Neutrophil (primary cell): ENCODE measurements at regions not wholly inside any gene's neighbourhood (a gene's known extent, or its start where the extent isn't known, plus 50 kb on each side); places are given as distances from the start of the nearest gene placed in this dataset.

Experiments
- H3K27ac ChIP-seq: fragments of 200-600 bp; sonication (generic); 2 replicates; pipeline ENCODE4 v1.5.1; 2016; ENCODE audit warnings: mild to moderate bottlenecking, moderate library complexity
- H3K27me3 ChIP-seq: fragments of 200-600 bp; sonication (generic); 2 replicates; pipeline ENCODE4 v1.6.0; 2016; ENCODE audit warnings: mild to moderate bottlenecking
- H3K36me3 ChIP-seq: fragments of 200-600 bp; sonication (generic); 2 replicates; pipeline ENCODE4 v1.5.1; 2017
- H3K4me1 ChIP-seq, 2 experiments: fragments of 200-600 bp in 1 of 2; sonication (generic) in 1 of 2; 1 replicate in 1 of 2; 2 replicates in 1 of 2; pipeline versions ENCODE4 v1.5.1 to v1.6.1; 2013 to 2016; ENCODE audit warnings: low read depth in 1 of 2, low read length in 1 of 2, mild to moderate bottlenecking in 1 of 2, moderate library complexity in 1 of 2; ENCODE audit not compliant: control insufficient read depth in 1 of 2, insufficient read depth in 1 of 2
- H3K4me3 ChIP-seq, 2 experiments: fragments of 200-600 bp in 1 of 2; sonication (generic) in 1 of 2; 1 replicate in 1 of 2; 2 replicates in 1 of 2; pipeline ENCODE4 v1.5.1; 2013 to 2016; ENCODE audit warnings: low read depth in 1 of 2, low read length in 1 of 2, mild to moderate bottlenecking in 1 of 2, moderate library complexity in 1 of 2
- H3K9me3 ChIP-seq: fragments of 200-600 bp; sonication (generic); 2 replicates; pipeline ENCODE4 v1.5.1; 2016
- TF ChIP-seq, protein P1 (sequence below): fragments of 200-600 bp; sonication (generic); IDR thresholded peaks from 2 replicates; pipeline ENCODE4 v1.5.1; 2016; ENCODE audit warnings: antibody characterized with exemption

DNA sequence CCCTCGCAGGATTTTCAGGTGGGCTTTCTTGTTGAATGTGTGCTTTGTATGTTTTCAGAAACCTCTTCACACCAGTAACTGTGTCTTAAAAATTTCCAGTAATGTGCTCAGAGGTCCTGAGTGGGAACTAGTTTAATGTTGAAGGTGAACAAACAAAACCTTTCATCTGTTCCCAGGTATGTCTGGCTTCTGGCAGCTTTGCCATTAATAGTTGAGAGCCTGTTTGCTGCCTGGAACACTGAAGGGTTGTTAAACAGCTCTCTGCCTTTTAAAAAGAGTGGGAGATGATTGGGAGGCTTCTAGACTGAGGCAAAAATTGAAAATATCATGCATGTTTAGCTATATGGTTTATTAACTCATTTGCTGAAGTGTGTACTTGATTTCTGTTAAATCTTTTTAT is 161.2 kb upstream of the AGTR2 start:
- no peak overlapping the region for H3K4me3 ChIP-seq
- no peaks in the 10 kb centered on the region for H3K4me1 ChIP-seq
- H3K36me3 ChIP-seq = no peaks in the 10 kb centered on the region
- H3K9me3 ChIP-seq = no peaks in the 10 kb centered on the region
- TF ChIP-seq, protein P1, sequence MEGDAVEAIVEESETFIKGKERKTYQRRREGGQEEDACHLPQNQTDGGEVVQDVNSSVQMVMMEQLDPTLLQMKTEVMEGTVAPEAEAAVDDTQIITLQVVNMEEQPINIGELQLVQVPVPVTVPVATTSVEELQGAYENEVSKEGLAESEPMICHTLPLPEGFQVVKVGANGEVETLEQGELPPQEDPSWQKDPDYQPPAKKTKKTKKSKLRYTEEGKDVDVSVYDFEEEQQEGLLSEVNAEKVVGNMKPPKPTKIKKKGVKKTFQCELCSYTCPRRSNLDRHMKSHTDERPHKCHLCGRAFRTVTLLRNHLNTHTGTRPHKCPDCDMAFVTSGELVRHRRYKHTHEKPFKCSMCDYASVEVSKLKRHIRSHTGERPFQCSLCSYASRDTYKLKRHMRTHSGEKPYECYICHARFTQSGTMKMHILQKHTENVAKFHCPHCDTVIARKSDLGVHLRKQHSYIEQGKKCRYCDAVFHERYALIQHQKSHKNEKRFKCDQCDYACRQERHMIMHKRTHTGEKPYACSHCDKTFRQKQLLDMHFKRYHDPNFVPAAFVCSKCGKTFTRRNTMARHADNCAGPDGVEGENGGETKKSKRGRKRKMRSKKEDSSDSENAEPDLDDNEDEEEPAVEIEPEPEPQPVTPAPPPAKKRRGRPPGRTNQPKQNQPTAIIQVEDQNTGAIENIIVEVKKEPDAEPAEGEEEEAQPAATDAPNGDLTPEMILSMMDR = no peak
- H3K27me3 ChIP-seq = no peaks in the 10 kb centered on the region
- no peak overlapping the region for H3K27ac ChIP-seq

- Histone ChIP-seq H3K27ac (no peak overlapping the region), H3K4me3 (no peak overlapping the region), H3K27me3 (no peaks in the 10 kb centered on the region)
These were observed 160.5 kb upstream of the AGTR2 start for GRCh38 chrX:116009861-116010710.

DNA sequence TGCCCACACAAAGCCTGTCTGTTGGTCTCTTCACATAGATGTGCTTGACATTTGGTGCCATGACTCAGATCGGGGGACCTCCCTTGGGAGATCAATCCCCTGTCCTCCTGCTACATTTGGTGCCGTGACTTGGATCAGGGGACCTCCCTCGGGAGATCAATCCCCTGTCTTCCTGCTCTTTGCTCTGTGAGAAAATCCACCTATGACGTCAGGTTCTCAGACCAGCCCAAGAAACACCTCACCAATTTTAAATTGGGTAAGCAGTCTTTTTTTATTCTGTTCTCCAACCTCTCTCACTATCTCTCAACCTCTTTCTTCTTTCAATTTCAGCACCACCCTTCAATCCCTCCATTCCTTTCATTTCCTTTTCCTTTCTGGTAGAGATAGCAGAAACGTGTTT is 159.6 kb upstream of the AGTR2 start:
- H3K9me3 ChIP-seq = no peaks in the 10 kb centered on the region
- TF ChIP-seq, protein P1 = no peak
- no peak overlapping the region for H3K27ac ChIP-seq
- no peak overlapping the region for H3K4me3 ChIP-seq
- H3K36me3 ChIP-seq = no peaks in the 10 kb centered on the region
- no peaks in the 10 kb centered on the region for H3K4me1 ChIP-seq
- H3K27me3 ChIP-seq = no peaks in the 10 kb centered on the region

More at GRCh38 chrX:116009861-116010710, 160.5 kb upstream of the AGTR2 start:
- TF ChIP-seq, protein P1 = no peak
- Histone ChIP-seq H3K4me1 (no peaks in the 10 kb centered on the region), H3K36me3 (no peaks in the 10 kb centered on the region), H3K9me3 (no peaks in the 10 kb centered on the region)

- H3K27ac ChIP-seq = no peak overlapping the region
- H3K9me3 ChIP-seq = no peaks in the 10 kb centered on the region
- TF ChIP-seq, protein P1 = no peak
- no peaks in the 10 kb centered on the region for H3K36me3 ChIP-seq
- H3K4me3 ChIP-seq = no peak overlapping the region
- no peaks in the 10 kb centered on the region for H3K27me3 ChIP-seq
- H3K4me1 ChIP-seq = no peaks in the 10 kb centered on the region
These were observed 139.2 kb upstream of the AGTR2 start for GRCh38 chrX:116031331-116031730.
